Tibial artery (tissue), 4 donors: ENCODE measurements at regions not wholly inside any gene's neighbourhood (a gene's known extent, or its start where the extent isn't known, plus 50 kb on each side); places are given as distances from the start of the nearest gene placed in this dataset.

Source experiments
- DNase-seq, 2 donors: peaks; one replicate each; pipeline ENCODE4 v3.0.0-alpha.2; 2019
- H3K27ac ChIP-seq, 2 donors: fragments of 200-600 bp; sonication (generic) in 1 of 2; 1 replicate in 1 of 2; 2 replicates in 1 of 2; pipeline ENCODE4 v1.5.1; 2018 to 2019; ENCODE audit warnings: mild to moderate bottlenecking in 1 of 2
- H3K27me3 ChIP-seq, 2 donors: fragments of 200-600 bp; sonication (generic) in 1 of 2; one replicate each; pipeline versions ENCODE4 v1.5.1 to v1.6.0; 2016 to 2019
- H3K36me3 ChIP-seq, 3 donors: fragments of 200-600 bp; sonication (generic) in 2 of 3; one replicate each; pipeline ENCODE4 v1.5.1; 2016 to 2019; ENCODE audit warnings: mild to moderate bottlenecking in 2 of 3
- H3K4me1 ChIP-seq, 4 donors: fragments of 200-600 bp; sonication (generic) in 2 of 4; 1 replicate in 3 of 4; 2 replicates in 1 of 4; pipeline ENCODE4 v1.5.1; 2016 to 2019
- H3K4me3 ChIP-seq, 2 donors: fragments of 200-600 bp; sonication (generic) in 1 of 2; 1 replicate in 1 of 2; 2 replicates in 1 of 2; pipeline ENCODE4 v1.5.1; 2018 to 2019; ENCODE audit warnings: mild to moderate bottlenecking in 2 of 2
- H3K9me3 ChIP-seq, 3 donors: fragments of 200-600 bp; sonication (generic) in 1 of 3; one replicate each; pipeline ENCODE4 v1.5.1; 2016 to 2019
- CTCF ChIP-seq, 2 experiments: fragments of 200-600 bp in 1 of 2; fragments of 450-650 bp in 1 of 2; IDR thresholded peaks; one replicate each; pipeline ENCODE4 v1.5.1; 2017 to 2019; ENCODE audit warnings: antibody characterized with exemption in 2 of 2, mild to moderate bottlenecking in 1 of 2, moderate library complexity in 1 of 2
- intact Hi-C: fragments of 100-400 bp; cut with DNase I; formaldehyde crosslinking; loops from one replicate; pipeline ENCODE4 v1.15.0; 2023; ENCODE audit warnings: low total_unique reads

DNA sequence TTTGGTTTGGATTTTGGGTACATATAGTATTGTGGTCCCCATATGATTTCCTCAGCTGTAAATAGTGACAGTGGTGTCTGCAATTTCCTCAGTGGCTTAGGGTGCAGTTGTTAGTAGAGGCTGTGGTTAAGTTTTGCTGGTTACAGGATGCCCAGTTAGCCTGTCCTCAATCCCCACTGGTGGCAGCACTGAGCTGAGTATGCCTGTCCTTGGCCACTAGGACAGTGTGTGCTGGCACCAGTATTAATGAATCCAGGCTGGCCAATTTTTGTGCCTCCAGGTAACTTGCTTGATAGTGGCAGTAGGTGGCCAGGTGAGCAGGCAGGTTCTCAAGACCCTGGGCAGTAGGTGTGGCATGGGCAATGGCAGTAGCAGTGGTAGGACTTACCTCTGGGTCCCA, 973.1 kb downstream of the TMEM182 start:
- no peak for DNase-seq
- peaks cover 0 to 20% (median 14%) of the 10 kb centered on the region in 3 donors for H3K9me3 ChIP-seq
- no peak for TF ChIP-seq CTCF (IDR thresholded peaks at IDR 0.05)
- no peaks in the 10 kb centered on the region for H3K4me1 ChIP-seq
- no peaks in the 10 kb centered on the region for H3K36me3 ChIP-seq
- no peak overlapping the region for H3K27ac ChIP-seq
- H3K27me3 ChIP-seq, result no peaks in the 10 kb centered on the region
- no peak overlapping the region for H3K4me3 ChIP-seq
- intact Hi-C loops, result no loop called here

GRCh38 chr2:103738108-103738507, 976.3 kb downstream of the TMEM182 start:
- TF ChIP-seq CTCF (IDR thresholded peaks at IDR 0.05), result no peak
- Histone ChIP-seq H3K27ac (no peak overlapping the region), H3K9me3 (peaks cover 0 to 16% (median 12%) of the 10 kb centered on the region in 3 donors), H3K4me1 (no peaks in the 10 kb centered on the region), H3K27me3 (no peaks in the 10 kb centered on the region), H3K4me3 (no peak overlapping the region), H3K36me3 (no peaks in the 10 kb centered on the region)
- intact Hi-C loops, result no loop called here
- no peak for DNase-seq

GRCh38 chr2:103738606-103739005, 976.8 kb downstream of the TMEM182 start:
- no peak for TF ChIP-seq CTCF (IDR thresholded peaks at IDR 0.05)
- intact Hi-C loops, result no loop called here
- H3K9me3 ChIP-seq, result peaks cover 0 to 11% (median 7%) of the 10 kb centered on the region in 3 donors
- H3K27ac ChIP-seq, result no peak overlapping the region
- no peaks in the 10 kb centered on the region for H3K36me3 ChIP-seq
- no peaks in the 10 kb centered on the region for H3K27me3 ChIP-seq
- no peaks in the 10 kb centered on the region for H3K4me1 ChIP-seq
- no peak overlapping the region for H3K4me3 ChIP-seq
- no peak for DNase-seq

GRCh38 chr2:103739186-103739585, 977.4 kb downstream of the TMEM182 start:
- TF ChIP-seq CTCF (IDR thresholded peaks at IDR 0.05), result no peak
- no peak for DNase-seq
- intact Hi-C loops, result no loop called here

GRCh38 chr2:103739921-103740320, 978.1 kb downstream of the TMEM182 start:
- intact Hi-C loops, result no loop called here
- no peak for TF ChIP-seq CTCF (IDR thresholded peaks at IDR 0.05)
- DNase-seq, result no peak

More at GRCh38 chr2:103739186-103739585, 977.4 kb downstream of the TMEM182 start:
- Histone ChIP-seq H3K4me3 (no peak overlapping the region), H3K9me3 (peaks cover 0 to 7% (median under 1%) of the 10 kb centered on the region in 3 donors), H3K27me3 (no peaks in the 10 kb centered on the region), H3K36me3 (no peaks in the 10 kb centered on the region), H3K4me1 (no peaks in the 10 kb centered on the region), H3K27ac (no peak overlapping the region)

GRCh38 chr2:103740631-103741030, 978.8 kb downstream of the TMEM182 start:
- H3K9me3 ChIP-seq, result no peaks in the 10 kb centered on the region
- no peak for DNase-seq
- no peaks in the 10 kb centered on the region for H3K27me3 ChIP-seq
- intact Hi-C loops, result no loop called here
- H3K4me1 ChIP-seq, result no peaks in the 10 kb centered on the region
- no peak overlapping the region for H3K4me3 ChIP-seq
- H3K36me3 ChIP-seq, result no peaks in the 10 kb centered on the region
- no peak for TF ChIP-seq CTCF (IDR thresholded peaks at IDR 0.05)
- H3K27ac ChIP-seq, result no peak overlapping the region

More at GRCh38 chr2:103739921-103740320, 978.1 kb downstream of the TMEM182 start:
- peaks cover 0 to 3% (median 0%) of the 10 kb centered on the region in 3 donors for H3K9me3 ChIP-seq
- no peak overlapping the region for H3K4me3 ChIP-seq
- no peaks in the 10 kb centered on the region for H3K4me1 ChIP-seq
- no peaks in the 10 kb centered on the region for H3K36me3 ChIP-seq
- H3K27ac ChIP-seq, result no peak overlapping the region
- no peaks in the 10 kb centered on the region for H3K27me3 ChIP-seq
